ENCODE measurements at regions not wholly inside any gene's neighbourhood (a gene's known extent, or its start where the extent isn't known, plus 50 kb on each side); places are given as distances from the start of the nearest gene placed in this dataset.

- TF ChIP-seq, protein P1, sequence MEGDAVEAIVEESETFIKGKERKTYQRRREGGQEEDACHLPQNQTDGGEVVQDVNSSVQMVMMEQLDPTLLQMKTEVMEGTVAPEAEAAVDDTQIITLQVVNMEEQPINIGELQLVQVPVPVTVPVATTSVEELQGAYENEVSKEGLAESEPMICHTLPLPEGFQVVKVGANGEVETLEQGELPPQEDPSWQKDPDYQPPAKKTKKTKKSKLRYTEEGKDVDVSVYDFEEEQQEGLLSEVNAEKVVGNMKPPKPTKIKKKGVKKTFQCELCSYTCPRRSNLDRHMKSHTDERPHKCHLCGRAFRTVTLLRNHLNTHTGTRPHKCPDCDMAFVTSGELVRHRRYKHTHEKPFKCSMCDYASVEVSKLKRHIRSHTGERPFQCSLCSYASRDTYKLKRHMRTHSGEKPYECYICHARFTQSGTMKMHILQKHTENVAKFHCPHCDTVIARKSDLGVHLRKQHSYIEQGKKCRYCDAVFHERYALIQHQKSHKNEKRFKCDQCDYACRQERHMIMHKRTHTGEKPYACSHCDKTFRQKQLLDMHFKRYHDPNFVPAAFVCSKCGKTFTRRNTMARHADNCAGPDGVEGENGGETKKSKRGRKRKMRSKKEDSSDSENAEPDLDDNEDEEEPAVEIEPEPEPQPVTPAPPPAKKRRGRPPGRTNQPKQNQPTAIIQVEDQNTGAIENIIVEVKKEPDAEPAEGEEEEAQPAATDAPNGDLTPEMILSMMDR (IDR thresholded peaks at IDR 0.05; ENCODE audit: borderline replicate concordance, extremely low read depth, low read length, poor library complexity, severe bottlenecking) = no peak
- TF ChIP-seq EZH2 (IDR thresholded peaks at IDR 0.05; ENCODE audit: borderline replicate concordance, low read depth, low read length, severe bottlenecking) = no peak
Observed at GRCh38 chr5:36373527-36374086, 71.9 kb upstream of the RANBP3L start.
